Adrenal gland (tissue), 9 donors: ENCODE measurements at regions not wholly inside any gene's neighbourhood (a gene's known extent, or its start where the extent isn't known, plus 50 kb on each side); places are given as distances from the start of the nearest gene placed in this dataset.

Source experiments
- DNase-seq, 7 donors: peaks; one replicate each; pipeline ENCODE4 v3.0.0-alpha.2; 2019 to 2020
- H3K27ac ChIP-seq, 5 donors: fragments of 200-600 bp; sonication (generic) in 4 of 5; 1 replicate in 3 of 5; 2 replicates in 2 of 5; pipeline versions ENCODE4 v1.5.1 to v1.8.0; 2016 to 2020; ENCODE audit warnings: mild to moderate bottlenecking in 1 of 5
- H3K27me3 ChIP-seq: fragments of 200-600 bp; 2 replicates; pipeline ENCODE4 v1.8.0; 2021
- H3K36me3 ChIP-seq, 2 donors: fragments of 200-600 bp; replicated peaks in 1 of 2; 1 replicate in 1 of 2; 2 replicates in 1 of 2; pipeline versions ENCODE4 v1.5.1 to v1.8.0; 2018 to 2022
- H3K4me1 ChIP-seq, 2 donors: fragments of 200-600 bp; replicated peaks in 1 of 2; 1 replicate in 1 of 2; 2 replicates in 1 of 2; pipeline versions ENCODE4 v1.5.1 to v1.8.0; 2018 to 2021
- H3K4me3 ChIP-seq, 4 donors: fragments of 200-600 bp; sonication (generic) in 3 of 4; one replicate each; pipeline ENCODE4 v1.5.1; 2016 to 2018
- H3K9me3 ChIP-seq, 3 donors: fragments of 200-600 bp; sonication (generic) in 1 of 3; replicated peaks in 1 of 3; 1 replicate in 2 of 3; 2 replicates in 1 of 3; pipeline versions ENCODE4 v1.5.1 to v1.8.0; 2016 to 2021
- CTCF ChIP-seq, 6 experiments: fragments of 450-650 bp in 4 of 6; fragments of 200-600 bp in 2 of 6; sonication (generic) in 1 of 6; IDR thresholded peaks; 1 replicate in 5 of 6; 2 replicates in 1 of 6; pipeline versions ENCODE4 v1.5.1 to v1.8.0; 2016 to 2021; ENCODE audit warnings: antibody characterized with exemption in 6 of 6, mild to moderate bottlenecking in 2 of 6, moderate library complexity in 1 of 6
- POLR2A ChIP-seq, 2 donors: fragments of 450-650 bp; IDR thresholded peaks; one replicate each; pipeline ENCODE4 v1.6.1; 2017; ENCODE audit warnings: antibody characterized with exemption in 2 of 2, mild to moderate bottlenecking in 2 of 2, moderate library complexity in 1 of 2
- WGBS, 4 donors: extraction: QIAGEN DNeasy Blood & Tissue Kit in 2 of 4; methylation state at CpG; one replicate each; pipeline versions ENCODE4 v1.1.5 to v1.1.7; 2013 to 2017; 5-methylcytosine and 5-hydroxymethylcytosine counted together
- intact Hi-C, 2 donors: fragments of 100-400 bp; cut with DNase I; formaldehyde crosslinking; loops; one replicate each; pipeline versions ENCODE4 v1.14.1 to v1.15.0; 2022 to 2023
- donor health status: healthy with polysubstance abuse.
- donor health status: Bipolar disorder and iron deficiency.
- donor health status: DM: yes; HTN: yes; CAD: no.
- donor health status: DM: no; HTN: no; CAD: no.
- donor health status: DM: no; HTN: no; CAD: no.

GRCh38 chr18:41466436-41467160 lies 488.4 kb upstream of the PIK3C3 start:
- Histone ChIP-seq H3K9me3 (no peaks in the 10 kb centered on the region), H3K4me1 (no peaks in the 10 kb centered on the region), H3K27ac (no peak overlapping the region), H3K27me3 (no peaks in the 10 kb centered on the region), H3K36me3 (no peaks in the 10 kb centered on the region), H3K4me3 (no peak overlapping the region)
- DNase-seq: no peak
- intact Hi-C loops: loop anchor here in 1 of 2 donors (10.0 kb wide), 1 partner anchor 58 kb away; no protein-coding TSS in a partner anchor
- 60 to 77% (median 72%) methylated on average over 4 of the region's 4 CpGs for WGBS, 4 donors
- TF ChIP-seq CTCF (IDR thresholded peaks at IDR 0.05) (no peak), POLR2A (IDR thresholded peaks at IDR 0.05) (no peak)

- H3K4me1 ChIP-seq: no peaks in the 10 kb centered on the region
- H3K36me3 ChIP-seq: no peaks in the 10 kb centered on the region
- intact Hi-C loops: loop anchor here in 1 of 2 donors (10.0 kb wide), 1 partner anchor 59 kb away; no protein-coding TSS in a partner anchor
- DNase-seq: no peak
- H3K27ac ChIP-seq: no peak overlapping the region
- TF ChIP-seq CTCF (IDR thresholded peaks at IDR 0.05): no peak
- TF ChIP-seq POLR2A (IDR thresholded peaks at IDR 0.05): no peak
- no peaks in the 10 kb centered on the region for H3K9me3 ChIP-seq
- H3K4me3 ChIP-seq: no peak overlapping the region
- no peaks in the 10 kb centered on the region for H3K27me3 ChIP-seq
- WGBS, 4 donors: 39 to 67% (median 56%) methylated on average over 2 of the region's 2 CpGs
These were observed 489.6 kb upstream of the PIK3C3 start for GRCh38 chr18:41465386-41465785.

- Histone ChIP-seq H3K4me3 (no peak overlapping the region), H3K9me3 (no peaks in the 10 kb centered on the region), H3K27ac (no peak overlapping the region), H3K4me1 (no peaks in the 10 kb centered on the region), H3K27me3 (no peaks in the 10 kb centered on the region), H3K36me3 (no peaks in the 10 kb centered on the region)
- 47 to 63% (median 55%) methylated on average over 1 of the region's 1 CpG for WGBS, 4 donors
- DNase-seq: no peak
- TF ChIP-seq POLR2A (IDR thresholded peaks at IDR 0.05): no peak
- TF ChIP-seq CTCF (IDR thresholded peaks at IDR 0.05): no peak
- intact Hi-C loops: loop anchor here in 1 of 2 donors (10.0 kb wide), 1 partner anchor 61 kb away; no protein-coding TSS in a partner anchor
These were observed 490.8 kb upstream of the PIK3C3 start for GRCh38 chr18:41464278-41464677.

- WGBS, 4 donors: 37 to 58% (median 43%) methylated on average over 1 of the region's 1 CpG
- intact Hi-C loops: loop anchor here in 1 of 2 donors (10.0 kb wide), 1 partner anchor 62 kb away; no protein-coding TSS in a partner anchor
These were observed 492.1 kb upstream of the PIK3C3 start for GRCh38 chr18:41462946-41463345.

More at GRCh38 chr18:41462946-41463345, 492.1 kb upstream of the PIK3C3 start:
- Histone ChIP-seq H3K4me1 (no peaks in the 10 kb centered on the region), H3K9me3 (no peaks in the 10 kb centered on the region), H3K27me3 (no peaks in the 10 kb centered on the region), H3K27ac (no peak overlapping the region), H3K36me3 (no peaks in the 10 kb centered on the region), H3K4me3 (no peak overlapping the region)
- no peak for DNase-seq
- TF ChIP-seq CTCF (IDR thresholded peaks at IDR 0.05) (no peak), POLR2A (IDR thresholded peaks at IDR 0.05) (no peak)
